ENCODE measurements at regions not wholly inside any gene's neighbourhood (a gene's known extent, or its start where the extent isn't known, plus 50 kb on each side); places are given as distances from the start of the nearest gene placed in this dataset.

GRCh38 chr5:40071870-40072269 is 607.8 kb upstream of the PTGER4 start:
- TF ChIP-seq CTCF (optimal IDR thresholded peaks at IDR 0.05 in 1 of 3, IDR thresholded peaks at IDR 0.05 in 1 of 3, conservative IDR thresholded peaks at IDR 0.05 in 1 of 3; ENCODE audit: extremely low read depth in 1 of 3, insufficient read depth in 2 of 3, low read length in 3 of 3) = no peak
- no peak for TF ChIP-seq EZH2 (IDR thresholded peaks at IDR 0.05; ENCODE audit: low read length)
